ENCODE measurements at regions not wholly inside any gene's neighbourhood (a gene's known extent, or its start where the extent isn't known, plus 50 kb on each side); places are given as distances from the start of the nearest gene placed in this dataset.

- TF ChIP-seq CTCF (optimal IDR thresholded peaks at IDR 0.05 in 1 of 3, IDR thresholded peaks at IDR 0.05 in 1 of 3, conservative IDR thresholded peaks at IDR 0.05 in 1 of 3; ENCODE audit: extremely low read depth in 1 of 3, insufficient read depth in 2 of 3, low read length in 3 of 3) (no peak), EZH2 (IDR thresholded peaks at IDR 0.05; ENCODE audit: low read length) (no peak)
These were observed 201.4 kb upstream of the TMTC4 start for GRCh38 chr13:100876044-100876403.
